ENCODE measurements at regions not wholly inside any gene's neighbourhood (a gene's known extent, or its start where the extent isn't known, plus 50 kb on each side); places are given as distances from the start of the nearest gene placed in this dataset.

GRCh38 chr15:87493803-87494202, 762.7 kb downstream of the NTRK3 start:
- no peak overlapping the region for H2BK120ac ChIP-seq (ENCODE audit: low read depth, low read length)
- no peak overlapping the region for H3K27ac ChIP-seq (ENCODE audit: insufficient read depth, low read length)
- no peak overlapping the region for H2AK5ac ChIP-seq (ENCODE audit: low read depth, low read length)
- no peaks in the 10 kb centered on the region for H3K9me1 ChIP-seq (ENCODE audit: insufficient read depth, low read length)
- H3K4ac ChIP-seq (ENCODE audit: low read depth, low read length) = no peak overlapping the region
- no peak overlapping the region for H4K8ac ChIP-seq (ENCODE audit: low read depth in 2 of 2, low read length in 2 of 2)
- TF ChIP-seq RCOR1 (IDR thresholded peaks at IDR 0.05; ENCODE audit: insufficient replicate concordance, low read length) = no peak
- no peak for TF ChIP-seq ELK1 (IDR thresholded peaks at IDR 0.05; ENCODE audit: borderline replicate concordance, low read depth, low read length)
- TF ChIP-seq SMC3 (IDR thresholded peaks at IDR 0.05; ENCODE audit: low read depth, low read length) = no peak
- TF ChIP-seq CTCF (conservative IDR thresholded peaks at IDR 0.05; ENCODE audit: low read depth, low read length) = no peak
- TF ChIP-seq, protein P1, sequence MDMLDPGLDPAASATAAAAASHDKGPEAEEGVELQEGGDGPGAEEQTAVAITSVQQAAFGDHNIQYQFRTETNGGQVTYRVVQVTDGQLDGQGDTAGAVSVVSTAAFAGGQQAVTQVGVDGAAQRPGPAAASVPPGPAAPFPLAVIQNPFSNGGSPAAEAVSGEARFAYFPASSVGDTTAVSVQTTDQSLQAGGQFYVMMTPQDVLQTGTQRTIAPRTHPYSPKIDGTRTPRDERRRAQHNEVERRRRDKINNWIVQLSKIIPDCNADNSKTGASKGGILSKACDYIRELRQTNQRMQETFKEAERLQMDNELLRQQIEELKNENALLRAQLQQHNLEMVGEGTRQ (IDR thresholded peaks at IDR 0.05; ENCODE audit: low read depth, low read length) = no peak
- TF ChIP-seq POLR2A (IDR thresholded peaks at IDR 0.05; ENCODE audit: low read depth, low read length) = no peak
- TF ChIP-seq CHD1 (IDR thresholded peaks at IDR 0.05; ENCODE audit: low read depth, low read length) = no peak
- TF ChIP-seq MAZ (IDR thresholded peaks at IDR 0.05; ENCODE audit: borderline replicate concordance, low read depth, low read length) = no peak
- TF ChIP-seq FOS (IDR thresholded peaks at IDR 0.05; ENCODE audit: low read depth, low read length) = no peak
- TF ChIP-seq RFX5 (IDR thresholded peaks at IDR 0.05; ENCODE audit: low read depth, low read length) = no peak
- no peak for TF ChIP-seq CEBPB (IDR thresholded peaks at IDR 0.05; ENCODE audit: low read depth, low read length)
- no peak for TF ChIP-seq BHLHE40 (IDR thresholded peaks at IDR 0.05; ENCODE audit: low read depth, low read length)
- TF ChIP-seq RAD21 (IDR thresholded peaks at IDR 0.05; ENCODE audit: low read length) = no peak
- TF ChIP-seq MXI1 (IDR thresholded peaks at IDR 0.05; ENCODE audit: borderline replicate concordance, low read depth, low read length) = no peak
- TF ChIP-seq MAFK (IDR thresholded peaks at IDR 0.05; ENCODE audit: low read depth, low read length) = no peak
- TF ChIP-seq NFE2L2 (IDR thresholded peaks at IDR 0.05; ENCODE audit: low read depth, low read length) = no peak
- no peak overlapping the region for H2BK20ac ChIP-seq (ENCODE audit: low read depth, low read length)
- no peak overlapping the region for H3K4me2 ChIP-seq (ENCODE audit: low read depth, low read length)
- no peak overlapping the region for H3K56ac ChIP-seq (ENCODE audit: extremely low read depth, insufficient read depth, low read length)
- H2AK9ac ChIP-seq (replicated peaks; ENCODE audit: low read depth, low read length, poor library complexity) = no peak overlapping the region
- H4K20me1 ChIP-seq (ENCODE audit: insufficient read depth, low read length) = no peaks in the 10 kb centered on the region
- no peak overlapping the region for H3K9ac ChIP-seq (ENCODE audit: low read depth, low read length)
- CTCF ChIA-PET = no interaction called here
- H3K27me3 ChIP-seq (ENCODE audit: control insufficient read depth, insufficient read depth, low read length) = no peaks in the 10 kb centered on the region
- POLR2A ChIA-PET (ENCODE audit: unreplicated experiment) = no interaction called here
- H2BK5ac ChIP-seq (ENCODE audit: low read depth, low read length, poor library complexity, severe bottlenecking) = no peak overlapping the region
- ATAC-seq (ENCODE audit: low read depth) = no peak
- in situ Hi-C loops (cut with MboI; ENCODE audit: low sequenced_read_pairs) = no loop called here
- dilution Hi-C loops (cut with HindIII; ENCODE audit: low sequenced_read_pairs, unreplicated experiment) = no loop called here
- no peak overlapping the region for H2AFZ ChIP-seq (replicated peaks; ENCODE audit: low read length, poor library complexity)
- peaks cover 2% of the 10 kb centered on the region; the same call in 1 of the 2 replicates for H3K9me3 ChIP-seq (ENCODE audit: control insufficient read depth, insufficient read depth, low read length)
- H3K23ac ChIP-seq (ENCODE audit: low read depth, low read length) = no peak overlapping the region
- H3K36me3 ChIP-seq (ENCODE audit: control insufficient read depth, insufficient read depth, low read length) = no peaks in the 10 kb centered on the region
- H3K79me1 ChIP-seq (ENCODE audit: low read depth in 1 of 2, low read length in 2 of 2) = no peaks in the 10 kb centered on the region
- no peak for DNase-seq
- H3K18ac ChIP-seq (ENCODE audit: low read depth, low read length) = no peak overlapping the region
- no peak overlapping the region for H3K4me3 ChIP-seq (ENCODE audit: insufficient read depth, low read depth, low read length)
- no peak overlapping the region for H3K14ac ChIP-seq (replicated peaks; ENCODE audit: low read depth, low read length)
- intact Hi-C loops (cut with micrococcal nuclease) = no loop called here
- no peaks in the 10 kb centered on the region for H3K4me1 ChIP-seq (ENCODE audit: control insufficient read depth, insufficient read depth, low read length)
- no TSS peak for BruUV-seq (replicated peaks)
- H4K91ac ChIP-seq (ENCODE audit: insufficient read depth, low read depth, low read length) = no peak overlapping the region
- no peak overlapping the region for H2BK15ac ChIP-seq (ENCODE audit: low read depth, low read length)
- no peak overlapping the region for H4K5ac ChIP-seq (ENCODE audit: low read depth, low read length)
